ENCODE measurements at regions not wholly inside any gene's neighbourhood (a gene's known extent, or its start where the extent isn't known, plus 50 kb on each side); places are given as distances from the start of the nearest gene placed in this dataset.
"Not testable (repeated sequence)": the region's sequence is repeated elsewhere in the genome, so short reads cannot be mapped to it uniquely, and the experiment has no call there.

DNA sequence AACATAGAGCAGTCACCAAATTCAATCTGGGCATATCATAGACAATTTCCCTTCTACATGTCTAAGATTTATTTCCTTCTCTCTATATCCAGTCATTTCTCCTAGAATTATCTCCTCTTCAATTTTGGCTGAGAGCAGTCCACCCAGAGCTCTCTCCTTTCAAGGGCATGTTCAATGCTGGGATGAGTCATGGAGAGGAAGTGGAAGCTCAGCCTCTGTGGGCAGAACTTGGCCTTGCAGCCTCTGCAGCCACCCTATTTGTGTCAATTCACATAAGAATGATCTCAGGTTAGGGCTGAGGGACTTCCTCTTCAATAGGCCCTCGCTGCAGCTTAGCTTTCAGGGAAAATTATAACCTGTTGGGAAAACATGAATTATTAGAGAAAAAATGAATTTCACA lies 560.8 kb downstream of the POM121L12 start:
- Mint-ChIP-seq H3K27ac (no peak overlapping the region), H3K36me3 (ENCODE audit: low read depth) (no peaks in the 10 kb centered on the region), H3K4me1 (no peaks in the 10 kb centered on the region), H3K9me3 (peaks cover 12% of the 10 kb centered on the region), H3K27me3 (no peaks in the 10 kb centered on the region), H3K4me3 (no peak overlapping the region)
- ChIA-PET CTCF (no interaction called here), POLR2A (no interaction called here)
- DNase-seq: no peak

GRCh38 chr7:53600296-53600695 lies 564.9 kb downstream of the POM121L12 start:
- POLR2A ChIA-PET: no interaction called here
- no peak overlapping the region for H3K27ac Mint-ChIP-seq
- H3K27me3 Mint-ChIP-seq: no peaks in the 10 kb centered on the region

GRCh38 chr7:53602817-53603418 lies 567.5 kb downstream of the POM121L12 start:
- Mint-ChIP-seq H3K27me3 (no peaks in the 10 kb centered on the region), H3K4me3 (no peak overlapping the region), H3K9me3 (peaks cover 12% of the 10 kb centered on the region), H3K27ac (no peak overlapping the region), H3K36me3 (ENCODE audit: low read depth) (no peaks in the 10 kb centered on the region), H3K4me1 (no peaks in the 10 kb centered on the region)
- ChIA-PET CTCF (no interaction called here), POLR2A (no interaction called here)
- no peak for DNase-seq

More at GRCh38 chr7:53600296-53600695, 564.9 kb downstream of the POM121L12 start:
- CTCF ChIA-PET: no interaction called here
- DNase-seq: no peak
- Mint-ChIP-seq H3K4me1 (no peaks in the 10 kb centered on the region), H3K36me3 (ENCODE audit: low read depth) (no peaks in the 10 kb centered on the region), H3K9me3 (peaks cover 8% of the 10 kb centered on the region), H3K4me3 (no peak overlapping the region)

DNA sequence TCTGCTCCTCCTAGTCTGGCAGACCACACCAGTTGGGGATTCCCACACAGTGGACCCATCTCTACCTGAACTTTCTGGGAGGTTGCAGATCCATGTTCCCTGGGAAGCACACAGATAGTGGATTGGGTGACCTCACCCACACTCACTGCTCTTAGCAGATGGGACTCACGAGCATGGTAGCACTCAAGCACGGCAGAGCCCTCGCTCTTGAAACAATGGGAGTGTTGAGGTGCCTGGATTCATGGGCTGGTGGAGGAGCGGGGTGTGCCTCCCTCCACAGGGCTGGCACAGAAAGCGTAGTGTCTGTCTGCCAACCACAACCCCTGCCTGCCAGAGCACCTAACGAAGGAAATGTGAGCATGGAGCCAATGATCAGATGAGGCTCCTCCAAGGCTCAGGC lies 568.0 kb downstream of the POM121L12 start:
- H3K27me3 Mint-ChIP-seq: no peaks in the 10 kb centered on the region
- H3K4me3 Mint-ChIP-seq: no peak overlapping the region
- POLR2A ChIA-PET: no interaction called here
- no peaks in the 10 kb centered on the region for H3K36me3 Mint-ChIP-seq (ENCODE audit: low read depth)
- no peak for DNase-seq
- no peak overlapping the region for H3K27ac Mint-ChIP-seq
- H3K4me1 Mint-ChIP-seq: no peaks in the 10 kb centered on the region
- H3K9me3 Mint-ChIP-seq: peaks cover 12% of the 10 kb centered on the region
- CTCF ChIA-PET: no interaction called here

GRCh38 chr7:53604201-53604600 lies 568.8 kb downstream of the POM121L12 start:
- H3K36me3 Mint-ChIP-seq (ENCODE audit: low read depth): no peaks in the 10 kb centered on the region
- H3K27me3 Mint-ChIP-seq: no peaks in the 10 kb centered on the region
- no peak overlapping the region for H3K27ac Mint-ChIP-seq
- ChIA-PET CTCF (no interaction called here), POLR2A (no interaction called here)
- no peaks in the 10 kb centered on the region for H3K4me1 Mint-ChIP-seq
- DNase-seq: no peak
- H3K9me3 Mint-ChIP-seq: peaks cover 12% of the 10 kb centered on the region
- H3K4me3 Mint-ChIP-seq: no peak overlapping the region

DNA sequence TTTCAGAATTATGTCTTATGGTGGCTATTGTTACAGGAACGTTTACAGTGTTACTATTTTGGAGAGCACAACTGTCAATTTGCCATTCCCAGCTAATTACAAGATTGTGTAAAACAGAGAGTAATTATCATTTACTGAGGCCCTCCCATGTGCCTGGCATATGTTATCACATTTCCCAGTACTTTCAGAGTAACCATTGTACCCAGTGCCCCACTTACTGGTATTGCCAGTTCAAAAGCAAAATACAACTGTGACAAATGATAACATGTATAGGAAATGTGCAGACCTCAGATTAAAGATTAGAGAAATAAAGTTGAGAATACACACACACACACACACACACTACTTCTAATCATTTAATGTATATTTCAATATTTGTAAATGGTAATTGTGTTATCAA lies 572.5 kb downstream of the POM121L12 start:
- DNase-seq: no peak
- H3K36me3 Mint-ChIP-seq (ENCODE audit: low read depth): no peaks in the 10 kb centered on the region
- no peak overlapping the region for H3K27ac Mint-ChIP-seq
- CTCF ChIA-PET: no interaction called here
- H3K4me3 Mint-ChIP-seq: no peak overlapping the region
- H3K27me3 Mint-ChIP-seq: no peaks in the 10 kb centered on the region
- POLR2A ChIA-PET: no interaction called here
- H3K9me3 Mint-ChIP-seq: peaks cover 12% of the 10 kb centered on the region
- H3K4me1 Mint-ChIP-seq: no peaks in the 10 kb centered on the region

DNA sequence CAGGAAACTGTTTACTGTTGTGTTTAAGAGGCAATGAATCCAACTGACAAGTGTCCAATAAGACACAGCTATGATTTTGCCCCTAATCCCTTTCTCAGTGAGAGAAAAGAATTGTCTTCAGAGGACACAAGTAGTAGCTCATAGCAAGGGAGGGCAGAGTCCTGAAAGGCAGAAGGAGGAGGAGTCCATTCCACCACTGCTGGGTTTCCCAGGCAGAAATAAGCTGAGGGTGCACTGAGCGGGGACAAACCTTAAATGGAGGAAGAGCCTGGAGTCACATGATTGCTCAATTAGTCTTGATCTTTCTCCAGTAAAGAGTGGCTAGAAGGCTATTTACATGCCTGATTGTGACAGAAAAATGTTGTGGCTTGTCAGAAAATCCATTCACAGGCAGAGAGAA lies 573.8 kb downstream of the POM121L12 start:
- DNase-seq: no peak
- H3K27ac Mint-ChIP-seq: no peak overlapping the region
- H3K4me1 Mint-ChIP-seq: no peaks in the 10 kb centered on the region
- H3K27me3 Mint-ChIP-seq: no peaks in the 10 kb centered on the region
- peaks cover 12% of the 10 kb centered on the region for H3K9me3 Mint-ChIP-seq
- H3K36me3 Mint-ChIP-seq (ENCODE audit: low read depth): no peaks in the 10 kb centered on the region
- no peak overlapping the region for H3K4me3 Mint-ChIP-seq
- POLR2A ChIA-PET: no interaction called here
- CTCF ChIA-PET: interaction anchor here (0.7 kb wide), 1 partner anchor 668 kb away, joined by 3 read pairs; no protein-coding TSS in a partner anchor

DNA sequence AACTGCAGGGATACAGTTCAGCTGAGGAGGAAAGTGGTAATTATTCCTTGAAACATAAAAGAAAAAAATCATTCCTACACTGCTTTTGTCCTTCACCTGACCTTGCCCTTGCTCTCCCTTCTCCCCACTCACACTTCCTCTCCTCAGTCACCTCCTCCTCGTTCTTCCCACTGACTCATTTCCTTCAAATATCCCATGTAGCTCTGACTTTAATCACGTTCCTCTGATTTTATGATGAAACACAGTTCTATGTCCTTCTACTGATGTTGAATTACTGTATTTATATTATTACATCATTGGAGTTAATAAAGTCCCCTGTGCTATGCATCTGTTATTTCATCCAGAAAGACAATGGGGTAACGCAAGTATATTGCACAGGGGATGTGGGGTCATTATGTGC lies 575.6 kb downstream of the POM121L12 start:
- no peak overlapping the region for H3K4me3 Mint-ChIP-seq
- DNase-seq: no peak
- CTCF ChIA-PET: no interaction called here
- POLR2A ChIA-PET: no interaction called here
- no peaks in the 10 kb centered on the region for H3K36me3 Mint-ChIP-seq (ENCODE audit: low read depth)
- no peaks in the 10 kb centered on the region for H3K4me1 Mint-ChIP-seq
- H3K9me3 Mint-ChIP-seq: peaks cover 8% of the 10 kb centered on the region
- H3K27me3 Mint-ChIP-seq: no peaks in the 10 kb centered on the region
- no peak overlapping the region for H3K27ac Mint-ChIP-seq

- Mint-ChIP-seq H3K27me3 (no peaks in the 10 kb centered on the region), H3K4me3 (no peak overlapping the region), H3K27ac (no peak overlapping the region), H3K9me3 (peaks cover 19% of the 10 kb centered on the region), H3K36me3 (ENCODE audit: low read depth) (no peaks in the 10 kb centered on the region), H3K4me1 (no peaks in the 10 kb centered on the region)
- CTCF ChIA-PET: no interaction called here
- DNase-seq: no peak
- POLR2A ChIA-PET: no interaction called here
Measured at GRCh38 chr7:53624356-53624755, 588.9 kb downstream of the POM121L12 start.

- ChIA-PET POLR2A (no interaction called here), CTCF (no interaction called here)
- H3K4me3 Mint-ChIP-seq: no peak overlapping the region
- H3K27me3 Mint-ChIP-seq: no peaks in the 10 kb centered on the region
- no peaks in the 10 kb centered on the region for H3K4me1 Mint-ChIP-seq
- H3K9me3 Mint-ChIP-seq: peaks cover 26% of the 10 kb centered on the region
- no peaks in the 10 kb centered on the region for H3K36me3 Mint-ChIP-seq (ENCODE audit: low read depth)
- H3K27ac Mint-ChIP-seq: no peak overlapping the region
- no peak for DNase-seq
Measured at GRCh38 chr7:53628775-53629174, 593.3 kb downstream of the POM121L12 start.

DNA sequence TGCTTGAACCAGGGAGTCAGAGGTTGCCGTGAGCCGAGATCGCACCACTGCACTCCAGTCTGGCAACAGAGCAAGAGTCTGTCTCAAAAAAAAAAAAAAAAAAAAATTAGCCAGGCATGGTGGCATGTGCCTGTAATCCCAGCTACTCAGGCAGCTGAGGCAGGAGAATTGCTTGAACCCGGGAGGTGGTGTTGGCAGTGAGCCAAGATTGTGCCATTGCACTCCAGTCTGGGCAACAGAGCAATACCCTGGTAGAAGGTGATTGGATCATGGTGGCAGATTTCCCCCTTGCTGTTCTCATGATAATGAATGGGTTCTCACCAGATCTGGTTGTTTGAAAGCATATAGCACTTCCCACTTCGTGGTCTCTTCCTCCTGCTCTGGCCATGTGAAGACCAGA lies 599.8 kb downstream of the POM121L12 start:
- POLR2A ChIA-PET; H3K4me1 Mint-ChIP-seq; H3K27ac Mint-ChIP-seq; H3K27me3 Mint-ChIP-seq; H3K36me3 Mint-ChIP-seq (ENCODE audit: low read depth); CTCF ChIA-PET; DNase-seq; H3K4me3 Mint-ChIP-seq: not testable (repeated sequence)
- peaks cover 15% of the 10 kb centered on the region for H3K9me3 Mint-ChIP-seq

DNA sequence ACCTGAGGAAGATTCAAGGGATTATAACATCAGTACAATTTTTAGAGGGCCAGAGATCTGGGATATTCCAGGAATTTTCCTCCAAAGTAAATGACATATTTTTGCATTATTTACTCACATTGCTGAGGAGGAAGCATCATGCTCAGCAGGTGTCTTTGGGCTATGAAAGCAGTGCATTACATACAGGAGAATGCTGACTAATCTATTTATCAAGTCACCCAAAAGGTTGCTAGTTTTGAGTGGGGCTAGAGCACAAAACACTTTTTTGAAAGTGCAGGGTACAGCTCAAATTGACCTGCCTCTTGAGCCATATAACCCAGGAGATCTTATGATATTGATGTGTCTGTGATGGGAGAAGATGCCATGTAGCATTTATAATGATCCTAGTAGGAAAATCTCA lies 603.1 kb downstream of the POM121L12 start:
- DNase-seq: no peak
- H3K27me3 Mint-ChIP-seq: no peaks in the 10 kb centered on the region
- ChIA-PET CTCF (no interaction called here), POLR2A (no interaction called here)
- H3K9me3 Mint-ChIP-seq: peaks cover 12% of the 10 kb centered on the region
- H3K4me3 Mint-ChIP-seq: no peak overlapping the region
- no peak overlapping the region for H3K27ac Mint-ChIP-seq
- no peaks in the 10 kb centered on the region for H3K4me1 Mint-ChIP-seq
- H3K36me3 Mint-ChIP-seq (ENCODE audit: low read depth): no peaks in the 10 kb centered on the region

DNA sequence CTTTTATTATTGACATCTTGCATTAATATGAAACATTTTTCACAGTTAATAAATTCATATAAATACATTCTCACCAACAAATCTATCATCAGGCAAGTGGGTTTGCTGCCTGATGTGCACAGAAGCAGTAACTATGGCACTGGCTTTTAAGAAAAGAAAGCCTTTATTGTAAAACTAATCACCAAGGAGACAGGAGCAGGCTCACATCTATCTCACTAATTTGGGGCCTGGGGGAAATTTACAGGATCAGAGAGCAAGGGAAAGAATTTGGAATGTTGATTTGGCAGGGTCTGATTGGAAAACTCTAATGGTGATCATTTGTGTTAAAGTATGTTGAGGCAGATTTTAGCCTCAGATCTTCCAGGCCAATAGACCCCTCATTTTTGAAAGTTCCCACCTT lies 605.7 kb downstream of the POM121L12 start:
- Mint-ChIP-seq H3K36me3 (ENCODE audit: low read depth) (no peaks in the 10 kb centered on the region), H3K9me3 (peaks cover 16% of the 10 kb centered on the region), H3K27me3 (no peaks in the 10 kb centered on the region), H3K4me3 (no peak overlapping the region), H3K27ac (no peak overlapping the region), H3K4me1 (no peaks in the 10 kb centered on the region)
- CTCF ChIA-PET: no interaction called here
- POLR2A ChIA-PET: no interaction called here
- no peak for DNase-seq

- no peaks in the 10 kb centered on the region for H3K4me1 Mint-ChIP-seq
- peaks cover 14% of the 10 kb centered on the region for H3K9me3 Mint-ChIP-seq
- H3K27me3 Mint-ChIP-seq: no peaks in the 10 kb centered on the region
- POLR2A ChIA-PET: no interaction called here
- H3K27ac Mint-ChIP-seq: no peak overlapping the region
- H3K4me3 Mint-ChIP-seq: no peak overlapping the region
- CTCF ChIA-PET: no interaction called here
- no peak for DNase-seq
- H3K36me3 Mint-ChIP-seq (ENCODE audit: low read depth): no peaks in the 10 kb centered on the region
Measured at GRCh38 chr7:53642361-53642760, 606.9 kb downstream of the POM121L12 start.
